ENCODE measurements at regions not wholly inside any gene's neighbourhood (a gene's known extent, or its start where the extent isn't known, plus 50 kb on each side); places are given as distances from the start of the nearest gene placed in this dataset.

DNA sequence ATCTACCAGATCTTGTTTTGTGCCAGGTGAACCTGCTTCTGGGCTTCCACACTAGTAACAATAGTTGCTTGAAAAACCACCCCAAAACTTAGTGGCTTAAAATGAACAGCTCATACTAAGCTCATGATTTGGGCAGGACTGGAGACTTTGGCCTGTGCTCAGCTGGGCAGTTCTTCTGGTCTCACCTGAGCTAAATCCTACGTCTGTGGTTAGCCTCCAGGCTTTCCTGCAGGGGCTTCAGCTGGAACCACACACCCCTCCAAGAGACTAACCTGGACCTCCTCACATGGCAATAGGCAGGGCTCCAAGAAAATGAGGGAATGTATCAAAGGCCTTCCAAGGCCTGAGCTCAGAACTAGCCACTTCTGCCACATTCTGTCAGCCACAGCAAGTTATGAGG lies 144.1 kb downstream of the CD8B2 start:
- DNase-seq: no peak

DNA sequence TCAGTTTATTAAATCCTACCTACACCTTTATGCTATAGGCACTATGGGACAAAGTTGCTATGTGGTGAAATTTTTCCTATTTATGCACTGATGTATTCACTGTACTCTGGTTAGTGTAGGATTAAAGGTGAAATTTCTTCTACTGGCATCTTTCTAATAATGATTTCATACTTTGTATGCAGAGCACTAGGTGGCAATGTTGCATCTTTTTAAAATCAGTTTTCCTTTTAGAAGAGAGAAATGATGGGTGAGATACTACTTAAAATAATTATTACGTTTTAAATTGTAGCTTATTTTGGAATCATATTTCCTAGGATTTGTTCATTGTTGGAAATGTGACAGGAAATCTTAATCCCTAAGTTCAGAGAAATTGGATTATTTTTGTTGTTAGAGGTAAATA lies 150.9 kb downstream of the CD8B2 start:
- no peak for DNase-seq

DNA sequence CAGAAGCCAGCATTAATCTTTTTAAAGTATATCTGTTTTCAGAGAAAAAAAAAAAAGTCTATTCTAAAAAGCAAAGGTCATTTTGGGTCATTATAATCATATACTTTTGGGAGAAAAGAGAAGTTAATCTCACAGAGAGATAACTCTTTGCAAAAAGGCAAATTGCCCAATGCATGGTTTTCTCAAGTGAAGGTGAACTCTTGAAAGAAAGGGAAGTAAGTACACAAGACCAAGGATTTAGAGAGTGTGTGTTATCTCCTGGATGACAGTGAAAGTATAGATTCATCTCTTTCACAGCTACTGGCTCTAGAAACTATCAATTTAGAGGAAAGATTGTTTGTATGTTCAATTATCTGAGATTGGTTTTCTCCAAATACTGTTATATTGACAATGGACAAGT lies 151.4 kb downstream of the CD8B2 start:
- no peak for DNase-seq

DNA sequence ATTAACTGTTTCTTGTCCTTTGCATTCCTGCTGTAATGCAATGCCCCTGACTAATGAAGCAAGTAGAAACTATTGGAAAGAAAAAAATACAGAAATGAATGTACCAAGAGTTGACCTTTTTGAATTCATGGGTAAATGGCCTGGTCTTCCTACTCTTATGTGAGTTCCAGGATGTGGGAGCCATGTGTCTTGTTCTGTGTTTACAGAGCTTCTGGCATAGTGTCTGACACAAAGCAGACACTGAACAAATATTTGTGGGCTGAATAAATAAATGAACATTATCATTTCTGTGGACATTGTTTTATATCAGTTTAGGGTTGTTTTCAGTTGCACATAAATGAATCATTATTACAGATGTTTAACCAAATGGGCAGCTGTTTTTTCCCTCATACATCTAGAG lies 155.5 kb downstream of the CD8B2 start:
- DNase-seq: no peak

DNA sequence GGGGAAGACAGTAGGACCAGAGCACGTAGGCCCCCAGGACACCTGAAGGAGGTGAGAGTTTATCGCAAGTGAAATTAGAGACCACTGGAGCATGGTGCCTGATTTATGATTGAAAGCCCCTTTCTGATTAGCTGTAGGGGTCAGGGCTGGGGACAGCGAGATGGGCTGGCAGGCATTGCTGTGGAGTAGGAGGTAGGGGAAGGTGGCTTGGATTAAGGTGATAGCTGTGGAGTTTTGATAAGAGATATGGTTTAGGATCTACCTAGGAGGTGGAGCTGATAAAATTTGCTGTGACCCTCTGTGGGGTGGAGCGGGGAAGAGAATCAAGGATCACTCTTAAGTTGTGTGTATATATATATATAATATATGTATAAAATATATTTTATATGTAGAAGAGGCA lies 157.5 kb downstream of the CD8B2 start:
- no peak for DNase-seq

DNA sequence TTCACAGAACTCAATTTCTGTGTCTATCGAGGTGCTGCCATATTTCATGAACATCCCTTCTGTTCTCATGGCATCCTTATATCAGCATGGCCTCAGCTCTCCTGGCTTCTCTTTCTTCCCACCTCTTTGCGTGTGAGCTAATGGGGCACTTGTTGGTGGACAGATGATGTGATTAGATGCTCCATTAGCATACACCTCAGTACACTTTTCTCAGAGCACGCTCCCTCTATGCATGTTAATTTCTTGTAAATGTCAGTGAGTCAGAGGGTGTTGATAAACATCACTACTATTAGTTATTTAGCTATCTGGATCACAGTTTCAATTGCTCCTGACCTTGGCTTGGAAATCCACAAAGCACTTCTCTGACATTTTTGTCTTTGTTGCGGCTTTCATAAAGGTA lies 159.4 kb downstream of the CD8B2 start:
- no peak for DNase-seq

DNA sequence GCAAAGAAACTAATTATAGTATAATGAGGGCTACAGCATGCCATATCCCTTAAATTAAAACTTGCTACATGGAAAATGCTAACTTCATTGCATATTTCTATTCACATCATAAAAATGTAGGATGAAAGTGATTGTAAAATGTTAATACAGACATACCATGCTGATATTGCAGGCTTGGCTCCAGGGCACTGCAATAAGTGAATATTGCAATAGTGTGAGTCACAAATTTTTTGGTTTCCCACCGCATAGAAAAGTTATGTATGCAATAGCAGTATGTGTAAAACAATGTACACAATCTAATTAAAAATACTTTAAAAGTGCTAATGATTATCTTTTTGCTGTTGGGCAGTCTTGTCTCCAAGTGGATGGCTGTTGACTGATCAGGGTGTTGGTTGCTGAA lies 162.1 kb downstream of the CD8B2 start:
- DNase-seq: no peak

DNA sequence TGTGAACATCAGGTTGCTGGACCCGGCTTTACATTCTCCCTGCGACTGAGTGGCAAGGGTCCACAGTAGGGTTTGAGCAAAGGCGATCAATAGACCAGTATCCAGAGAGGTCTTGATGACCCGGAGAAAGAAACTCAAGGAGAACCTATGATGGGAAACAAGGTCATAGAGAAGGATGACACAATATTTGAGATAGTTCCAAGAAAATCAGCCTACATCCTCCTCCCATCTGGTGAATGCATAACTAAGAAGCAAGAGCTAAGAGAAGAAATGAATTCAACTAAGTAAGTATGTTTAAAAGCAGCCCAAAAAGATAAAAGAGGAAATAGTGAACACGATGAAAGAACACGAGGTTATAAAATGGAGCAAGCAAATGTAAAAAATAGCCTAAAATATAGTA lies 166.3 kb downstream of the CD8B2 start:
- DNase-seq: no peak

DNA sequence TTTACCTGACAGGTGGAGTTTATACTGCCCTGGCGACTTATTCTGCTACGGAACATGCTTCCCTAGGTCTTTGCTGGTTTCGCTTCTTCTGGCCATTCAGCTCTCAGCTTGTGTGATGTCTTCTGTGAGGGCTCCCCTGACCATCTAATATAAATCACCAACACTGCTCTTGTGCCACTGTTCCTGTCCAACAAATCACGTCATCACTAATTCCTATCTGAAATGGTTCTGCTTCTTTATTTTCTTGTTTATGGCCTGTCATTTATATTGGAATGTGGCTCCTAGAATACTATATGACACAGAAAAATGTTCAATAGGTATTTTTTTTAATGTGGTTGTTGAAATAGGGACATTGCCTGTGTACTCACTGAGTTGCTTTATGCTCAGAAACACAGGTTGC lies 171.5 kb downstream of the CD8B2 start:
- DNase-seq: no peak

DNA sequence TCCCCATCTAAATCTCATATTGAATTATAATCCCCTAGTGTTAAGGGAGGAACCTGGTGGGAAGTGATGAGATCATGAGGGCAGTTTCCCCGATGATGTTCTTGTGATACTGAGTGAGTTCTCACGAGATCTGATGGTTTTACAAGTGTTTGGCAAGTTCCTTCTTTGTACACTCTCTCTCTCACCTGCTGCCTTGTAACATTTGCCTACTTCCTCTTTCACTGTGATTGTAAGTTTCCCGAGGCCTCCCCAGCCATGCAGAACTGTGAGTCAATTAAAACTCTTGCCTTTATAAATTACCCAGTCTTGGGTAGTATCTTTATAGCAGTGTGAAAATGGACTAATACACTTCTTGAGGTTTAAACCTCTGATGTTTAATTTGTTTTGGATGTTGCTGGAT lies 177.5 kb downstream of the CD8B2 start:
- no peak for DNase-seq

DNA sequence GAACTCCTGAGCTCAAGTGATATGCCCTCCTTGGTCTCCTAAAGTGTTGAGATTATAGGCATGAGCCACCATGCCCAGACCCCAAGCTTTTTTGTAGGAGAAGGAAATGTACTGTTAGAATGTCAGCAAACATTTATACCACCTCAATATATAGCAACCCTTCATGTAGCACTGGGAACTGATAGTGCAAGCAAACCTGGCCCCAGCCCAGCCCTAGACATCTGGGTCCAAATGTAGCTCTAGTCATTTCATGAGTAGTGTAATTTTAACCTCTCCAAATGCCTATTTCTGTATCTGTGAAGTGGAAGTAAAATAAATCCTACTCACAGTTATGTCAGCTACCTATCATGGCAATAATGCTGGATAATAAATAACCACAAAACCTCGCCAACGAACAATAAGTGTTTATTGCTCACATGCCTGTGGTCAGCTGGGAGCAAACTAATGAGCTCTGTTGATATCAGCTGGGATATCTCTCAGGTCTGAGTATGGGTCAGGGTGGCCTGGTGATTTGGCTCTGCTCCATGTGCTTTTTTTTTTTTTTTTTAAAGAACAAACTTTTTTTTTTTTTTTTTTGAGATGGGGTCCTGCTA lies 180.4 kb downstream of the CD8B2 start:
- no peak for DNase-seq

DNA sequence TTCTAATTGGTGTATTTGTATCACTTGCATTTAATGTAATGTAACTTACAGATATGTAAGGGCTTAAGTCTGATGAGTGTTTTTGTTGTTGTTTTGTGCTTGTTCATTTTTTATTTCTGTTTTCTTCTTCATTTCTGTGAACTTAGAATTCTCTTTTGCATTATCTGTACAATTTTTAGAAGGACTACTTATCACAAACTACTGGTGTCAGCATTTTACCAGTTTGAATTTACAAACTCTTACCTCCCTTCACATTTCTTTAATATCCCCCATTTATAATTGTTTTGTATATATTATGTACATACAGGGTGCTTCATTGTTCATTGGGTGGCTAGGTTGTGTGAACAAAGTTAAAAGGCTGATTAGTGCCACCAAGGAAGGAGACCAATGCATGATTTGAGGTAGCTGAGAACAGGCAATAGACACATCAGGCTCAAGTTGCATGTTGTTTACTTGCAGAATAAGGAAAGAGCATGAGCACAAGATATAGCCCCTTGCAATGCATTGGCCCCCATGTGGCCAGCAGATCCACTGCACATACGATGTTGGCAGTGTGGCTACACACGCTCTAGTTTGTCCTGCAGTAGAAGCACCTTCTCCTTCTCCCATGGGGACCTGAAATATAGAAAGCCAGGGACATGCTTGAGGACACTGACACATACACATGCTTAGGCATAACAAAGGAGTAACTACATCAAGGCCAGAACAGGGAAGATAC lies 198.2 kb downstream of the CD8B2 start:
- no peak for DNase-seq

DNA sequence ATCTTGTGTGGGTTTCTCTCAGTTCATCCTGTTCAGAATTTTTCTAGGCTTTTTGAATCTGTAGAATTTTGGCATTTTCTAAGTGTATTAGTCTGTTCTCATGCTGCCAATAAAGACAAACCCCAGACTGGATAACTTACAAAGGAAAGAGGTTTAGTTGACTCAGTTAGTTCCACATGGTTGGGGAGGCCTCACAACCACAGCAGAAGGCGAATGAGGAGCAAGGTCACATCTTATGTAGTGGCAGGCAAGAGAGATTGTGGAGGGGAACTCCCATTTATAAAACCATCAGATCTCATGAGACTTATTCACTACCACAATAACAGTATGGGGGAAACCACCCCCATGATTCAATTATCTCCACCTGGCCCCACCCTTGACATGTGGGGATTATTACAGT lies 199.2 kb downstream of the ST6GAL2 start:
- no peak for DNase-seq

DNA sequence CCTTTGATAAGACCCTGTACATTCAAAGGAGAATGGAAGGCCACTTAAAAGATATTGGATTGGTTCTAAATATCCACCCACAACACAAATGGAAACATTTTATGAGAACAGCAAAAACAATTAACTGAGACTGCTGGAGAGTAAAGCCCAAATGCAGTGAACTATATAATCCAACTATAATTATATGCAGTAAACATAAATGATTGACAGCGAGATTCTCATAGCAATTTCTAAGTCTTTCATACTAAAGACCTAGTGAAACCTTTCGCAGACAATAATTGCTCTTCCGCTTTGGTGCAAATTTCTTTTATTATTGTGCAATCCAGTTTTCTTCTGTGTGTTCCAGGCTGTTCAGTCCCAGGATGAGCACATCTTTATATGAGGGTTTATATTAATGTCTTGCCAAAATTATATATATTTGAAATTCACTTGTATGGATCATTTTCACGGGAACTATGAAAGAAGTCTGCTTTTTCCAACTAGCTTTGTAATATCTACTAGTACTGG lies 190.9 kb downstream of the ST6GAL2 start:
- no peak for DNase-seq

DNA sequence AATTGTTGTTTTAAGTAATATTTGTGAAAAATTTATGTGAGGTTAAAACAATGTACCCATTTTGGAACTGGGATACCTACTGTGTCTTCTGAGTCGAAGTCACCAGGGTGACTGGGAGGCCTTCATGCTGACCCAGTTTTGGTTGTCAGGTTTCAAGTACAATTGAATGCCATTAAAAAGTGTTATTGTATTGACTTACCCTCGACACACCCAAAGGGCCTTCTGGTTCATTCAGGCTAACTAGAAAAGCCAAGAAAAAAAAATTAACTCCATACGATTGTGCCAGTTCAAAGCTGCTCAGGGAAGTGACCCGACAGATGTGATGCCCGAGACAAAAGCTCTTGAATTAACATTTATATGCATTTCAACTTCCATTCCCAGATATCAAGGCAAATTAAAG lies 190.0 kb downstream of the ST6GAL2 start:
- no peak for DNase-seq

DNA sequence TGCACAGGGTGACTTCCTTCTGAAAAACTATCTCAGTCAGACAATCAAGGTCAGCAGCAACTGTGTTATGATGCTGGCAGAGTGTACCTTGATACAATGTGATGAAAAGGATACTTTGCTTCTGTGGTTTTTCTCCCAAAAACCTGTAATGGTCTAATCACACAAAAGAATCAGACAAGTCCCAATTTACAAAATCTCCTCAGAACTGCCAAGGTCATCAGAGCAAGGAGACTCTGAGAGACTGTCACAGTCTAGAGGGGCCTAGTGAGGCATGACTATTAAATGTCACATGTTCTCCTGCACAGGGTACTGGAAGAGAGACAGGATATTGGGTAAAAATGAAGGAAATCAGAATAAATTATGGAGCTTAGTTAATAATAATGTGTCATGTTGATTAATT lies 185.4 kb downstream of the ST6GAL2 start:
- no peak for DNase-seq

DNA sequence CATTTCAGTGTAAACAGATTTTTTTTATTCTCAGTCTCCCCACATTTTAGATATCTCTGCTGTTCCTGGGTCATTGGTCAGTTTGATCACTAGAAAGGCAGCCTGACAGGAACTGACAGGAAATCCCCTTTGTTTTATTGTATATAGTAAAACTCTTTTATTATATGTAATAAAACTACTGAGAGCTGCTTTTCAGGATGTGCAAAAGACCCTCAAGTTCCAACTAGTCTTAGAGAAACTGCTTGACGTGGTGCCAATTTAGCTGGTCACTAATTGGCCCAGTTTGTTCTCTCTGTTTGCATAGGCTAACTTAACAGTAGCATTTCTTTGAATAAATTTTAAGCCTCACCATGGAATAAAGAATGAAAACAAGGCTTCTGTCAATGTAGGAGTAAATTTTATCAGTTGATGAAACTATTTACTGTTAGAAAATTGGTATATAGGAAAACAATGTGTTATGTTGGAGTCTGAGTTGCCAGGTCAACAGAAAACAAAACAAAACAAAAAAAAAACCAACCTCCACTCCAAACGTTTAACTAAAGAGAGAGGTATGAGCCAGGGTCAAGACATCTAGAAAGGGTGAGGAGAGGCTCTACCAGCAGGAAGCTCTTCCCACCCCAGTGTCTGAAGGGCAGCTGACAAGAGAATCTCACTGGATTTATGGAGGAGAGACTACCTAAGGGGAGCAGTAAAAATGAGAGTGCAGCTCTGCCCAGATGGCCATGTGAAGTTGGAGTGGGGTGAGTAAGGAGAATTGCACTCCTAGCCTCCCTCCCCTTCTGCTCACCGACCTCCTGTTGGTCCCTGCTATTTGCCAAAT lies 184.6 kb downstream of the ST6GAL2 start:
- no peak for DNase-seq

DNA sequence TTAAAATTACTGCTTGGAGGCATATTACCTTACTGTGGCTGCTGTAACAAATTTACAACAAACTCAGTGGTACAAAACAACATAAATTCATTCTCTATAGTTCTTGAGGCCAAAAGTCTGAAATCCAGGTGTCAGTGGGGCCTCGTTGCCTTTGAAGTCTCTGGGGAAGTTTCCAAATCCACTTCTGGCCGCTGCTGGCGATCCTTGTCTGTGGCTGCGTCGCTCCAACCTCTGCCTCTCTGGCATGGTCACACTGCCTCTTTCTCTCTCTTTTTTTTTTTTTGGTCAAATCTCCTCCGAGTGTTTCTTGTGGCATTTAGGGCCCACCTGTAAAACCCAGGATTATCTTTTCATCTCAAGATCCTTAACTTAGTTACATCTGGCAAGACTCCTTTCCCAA lies 182.8 kb downstream of the ST6GAL2 start:
- no peak for DNase-seq

DNA sequence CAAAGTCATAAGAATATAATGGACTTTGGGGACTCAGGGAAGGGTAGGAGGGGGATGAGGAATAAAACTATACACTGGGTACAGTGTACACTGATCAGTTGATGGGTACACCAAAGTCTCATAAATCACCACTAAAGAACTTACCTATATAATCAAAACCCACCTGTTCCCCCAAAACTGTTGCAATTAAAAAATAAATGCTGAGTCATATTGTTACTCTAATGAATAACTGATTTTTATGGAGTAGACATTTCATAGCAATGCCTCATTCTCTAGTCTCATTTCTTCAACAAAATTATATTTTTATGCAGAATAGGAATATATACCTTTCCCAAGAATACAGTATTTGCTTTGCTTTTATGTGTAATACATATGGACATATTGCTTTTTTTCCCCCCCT lies 181.2 kb downstream of the ST6GAL2 start:
- no peak for DNase-seq

DNA sequence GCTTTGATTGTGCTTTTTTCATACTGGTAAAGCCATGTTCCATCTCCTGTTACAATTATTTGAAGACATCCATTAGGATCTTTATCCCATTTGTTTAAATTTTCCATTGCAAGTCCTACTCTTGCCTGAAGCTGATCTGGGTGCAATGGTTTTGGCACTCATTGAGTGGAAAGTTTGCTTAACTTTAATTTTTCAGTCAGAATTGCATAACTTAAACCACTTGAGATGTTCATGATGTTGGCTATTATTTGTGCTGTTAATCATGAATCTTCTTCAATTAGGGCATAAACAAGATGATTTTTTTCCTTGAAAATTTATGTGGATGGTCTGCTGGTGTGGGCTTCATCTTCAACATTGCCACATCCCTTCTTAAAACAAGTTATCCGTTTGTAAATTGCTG lies 180.1 kb downstream of the ST6GAL2 start:
- DNase-seq: no peak

DNA sequence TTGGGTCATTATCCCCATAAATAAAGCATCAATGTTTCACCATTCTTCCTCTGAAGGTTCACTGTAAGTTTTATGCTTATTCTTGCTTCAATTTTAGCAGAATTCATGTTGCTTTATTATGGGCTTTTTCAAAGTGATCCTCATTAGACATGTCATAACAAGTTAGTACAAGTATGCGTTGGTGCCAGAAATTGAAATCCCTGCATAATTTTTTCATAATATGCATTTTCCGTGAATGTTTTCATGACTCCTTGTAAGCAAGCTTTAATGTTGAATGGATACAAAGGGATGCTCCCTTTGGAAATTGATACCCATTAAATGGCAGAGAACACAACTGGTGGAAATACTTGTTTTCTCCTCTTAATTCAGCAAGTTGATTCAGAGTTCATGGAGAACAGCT lies 179.7 kb downstream of the ST6GAL2 start:
- DNase-seq: no peak

DNA sequence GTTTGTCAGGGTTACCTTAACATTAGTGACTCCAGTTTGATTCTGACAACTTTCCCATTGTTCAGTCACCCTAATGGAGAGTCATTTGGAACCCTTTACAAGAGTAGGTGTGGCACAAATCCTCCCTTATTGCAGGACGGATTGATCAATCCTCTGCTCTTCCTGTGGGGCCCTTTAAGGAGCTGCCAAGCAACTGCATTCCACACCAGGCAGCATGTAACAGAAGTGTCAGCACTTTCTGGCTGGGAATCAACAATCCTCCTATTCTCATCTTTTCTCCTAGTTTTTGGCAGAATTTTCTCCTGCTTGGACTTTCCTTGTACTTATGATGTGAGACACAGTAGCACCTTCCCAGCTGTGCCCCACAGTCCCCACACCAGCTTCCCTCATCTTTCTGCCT lies 177.8 kb downstream of the ST6GAL2 start:
- no peak for DNase-seq

DNA sequence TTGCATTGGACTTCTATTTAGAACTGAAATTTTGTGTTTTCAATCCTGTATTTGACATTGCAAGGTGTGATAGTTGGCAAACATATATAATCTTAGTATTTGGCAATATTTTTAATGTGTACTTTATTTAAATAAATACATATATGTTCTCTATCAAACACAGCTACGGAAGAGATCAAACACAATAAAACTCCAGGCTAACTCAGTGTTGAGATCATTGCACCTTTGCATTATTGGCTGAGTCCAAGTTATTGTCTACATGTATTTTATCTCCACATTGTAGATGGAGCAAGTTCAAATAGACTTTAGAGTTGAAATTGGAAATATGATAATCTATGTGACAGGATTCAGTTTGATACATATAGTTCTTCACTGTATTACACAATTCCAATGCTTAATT lies 176.7 kb downstream of the ST6GAL2 start:
- no peak for DNase-seq

DNA sequence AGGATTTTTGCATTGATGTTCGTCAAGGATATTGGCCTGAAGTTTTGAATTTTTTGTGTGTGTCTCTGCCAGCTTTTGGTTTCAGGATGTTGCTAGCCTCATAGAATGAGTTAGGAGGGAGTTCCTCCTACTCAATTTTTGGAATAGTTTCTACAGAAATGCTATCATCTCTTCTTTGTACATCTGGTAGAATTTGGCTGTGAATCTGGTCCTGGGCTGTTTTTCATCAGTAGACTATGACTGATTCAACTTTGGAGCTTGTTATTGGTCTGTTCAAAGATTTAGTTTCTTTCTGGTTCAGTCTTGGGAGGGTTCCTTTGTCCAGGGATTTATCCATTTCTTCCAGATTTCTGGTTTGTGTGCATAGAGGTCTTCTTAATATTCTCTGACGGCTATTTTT lies 166.7 kb downstream of the ST6GAL2 start:
- no peak for DNase-seq

Measured in activated CD4-positive, alpha-beta T cell treated with anti-CD3 and anti-CD28 coated beads, Interleukin-10, Interleukin-2, amounts not matched to agents 100 ng/mL and 50 ng/mL, durations not matched to agents 16 hours and 8 hours (primary cell).